GM23338 (cell line): ENCODE measurements at regions not wholly inside any gene's neighbourhood (a gene's known extent, or its start where the extent isn't known, plus 50 kb on each side); places are given as distances from the start of the nearest gene placed in this dataset.

Source experiments
- ATAC-seq: fragments of 200-7000 bp; cut with Tn5 transposase; 3 replicates; pipeline ENCODE4 v1.9.1; 2020
- DNase-seq: peaks from one replicate; pipeline ENCODE4 v3.0.0-alpha.2; 2015; ENCODE audit warnings: low spot score
- H2AFZ ChIP-seq: fragments of 200-600 bp; sonication (generic); 2 replicates; pipeline ENCODE4 v1.8.0; 2016; ENCODE audit warnings: antibody characterized with exemption, mild to moderate bottlenecking, moderate library complexity
- H3F3A ChIP-seq: fragments of 200-600 bp; sonication (generic); replicated peaks from 2 replicates; pipeline ENCODE4 v1.8.0; 2017; ENCODE audit warnings: antibody characterized with exemption, mixed run types, low read depth
- H3K27ac ChIP-seq: fragments of 200-600 bp; sonication (generic); 2 replicates; pipeline ENCODE4 v1.6.1; 2016; ENCODE audit warnings: low read depth
- H3K27me3 ChIP-seq: fragments of 200-600 bp; sonication (generic); 2 replicates; pipeline ENCODE4 v1.8.0; 2016; ENCODE audit warnings: mild to moderate bottlenecking, mixed run types, moderate library complexity; ENCODE audit not compliant: insufficient read depth
- H3K36me3 ChIP-seq: fragments of 200-600 bp; sonication (generic); 2 replicates; pipeline ENCODE4 v1.8.0; 2016; ENCODE audit warnings: mild to moderate bottlenecking; ENCODE audit not compliant: insufficient read depth
- H3K4me1 ChIP-seq: fragments of 200-600 bp; sonication (generic); 2 replicates; pipeline ENCODE4 v1.8.0; 2016; ENCODE audit warnings: mild to moderate bottlenecking, moderate library complexity; ENCODE audit not compliant: insufficient read depth
- H3K4me2 ChIP-seq: fragments of 200-600 bp; sonication (generic); 2 replicates; pipeline ENCODE4 v1.7.1; 2017; ENCODE audit warnings: mixed run types
- H3K4me3 ChIP-seq: fragments of 200-600 bp; sonication (generic); 2 replicates; pipeline ENCODE4 v1.6.1; 2016; ENCODE audit warnings: mixed run types
- H3K79me2 ChIP-seq: fragments of 200-600 bp; sonication (generic); replicated peaks from 2 replicates; pipeline ENCODE4 v1.8.0; 2017; ENCODE audit warnings: mild to moderate bottlenecking; ENCODE audit not compliant: insufficient read depth
- H3K9me2 ChIP-seq: fragments of 200-600 bp; sonication (generic); 2 replicates; pipeline ENCODE4 v1.8.0; 2017; ENCODE audit not compliant: insufficient read depth
- H4K20me1 ChIP-seq: fragments of 200-600 bp; sonication (generic); replicated peaks from 2 replicates; pipeline ENCODE4 v1.8.0; 2017; ENCODE audit warnings: mild to moderate bottlenecking; ENCODE audit not compliant: insufficient read depth
- H3K27ac Mint-ChIP-seq: 2 replicates; pipeline ENCODE4 v1.8.0; 2020; ENCODE audit warnings: inconsistent platforms, mild to moderate bottlenecking, moderate library complexity, mixed read lengths
- H3K27me3 Mint-ChIP-seq: 3 replicates; pipeline ENCODE4 v1.8.0; 2022; ENCODE audit warnings: low read depth, mild to moderate bottlenecking, moderate library complexity, mixed read lengths, inconsistent platforms; ENCODE audit not compliant: insufficient read depth, poor library complexity
- H3K36me3 Mint-ChIP-seq: 3 replicates; pipeline ENCODE4 v1.8.0; 2021; ENCODE audit warnings: low read depth, mild to moderate bottlenecking, inconsistent platforms, moderate library complexity, mixed read lengths
- H3K4me1 Mint-ChIP-seq: 3 replicates; pipeline ENCODE4 v1.8.0; 2020; ENCODE audit warnings: mild to moderate bottlenecking, inconsistent platforms, mixed read lengths
- H3K4me3 Mint-ChIP-seq: 3 replicates; pipeline ENCODE4 v1.8.0; 2021; ENCODE audit warnings: moderate library complexity, mild to moderate bottlenecking, inconsistent platforms, mixed read lengths
- H3K9me3 Mint-ChIP-seq: 3 replicates; pipeline ENCODE4 v1.8.0; 2020; ENCODE audit warnings: moderate library complexity, mild to moderate bottlenecking, inconsistent platforms, mixed read lengths
- CREB1 ChIP-seq: fragments of 250-450 bp; sonication (Bioruptor Pico); IDR thresholded peaks from 2 replicates; pipeline ENCODE4 v1.5.0; 2020; ENCODE audit warnings: low read depth, mild to moderate bottlenecking, moderate library complexity
- CTCF ChIP-seq, 2 experiments: fragments of 200-600 bp in 1 of 2; sonication (generic) in 1 of 2; conservative IDR thresholded peaks; 2 replicates each; pipeline versions ENCODE4 v1.5.1 to v1.6.1; 2016 to 2017; ENCODE audit warnings: antibody characterized with exemption in 2 of 2, low read depth in 2 of 2, mild to moderate bottlenecking in 2 of 2, moderate library complexity in 1 of 2
- ETS1 ChIP-seq: IDR thresholded peaks from 2 replicates; pipeline ENCODE4 v1.6.1; 2016; ENCODE audit warnings: antibody characterized with exemption
- EZH2 ChIP-seq: fragments of 200-600 bp; sonication (generic); IDR thresholded peaks from one replicate; pipeline ENCODE4 v1.8.0; 2017; ENCODE audit warnings: antibody characterized with exemption, mild to moderate bottlenecking, low read depth; ENCODE audit not compliant: unreplicated experiment
- EZH2phosphoT487 ChIP-seq: fragments of 200-600 bp; sonication (generic); IDR thresholded peaks from one replicate; pipeline ENCODE4 v1.8.1; 2018; ENCODE audit warnings: antibody characterized with exemption; ENCODE audit not compliant: unreplicated experiment
- JUNB ChIP-seq: IDR thresholded peaks from one replicate; pipeline ENCODE4 v1.6.1; 2016; ENCODE audit warnings: antibody characterized with exemption; ENCODE audit not compliant: unreplicated experiment
- NANOG ChIP-seq: IDR thresholded peaks from 2 replicates; pipeline ENCODE4 v1.6.1; 2016; ENCODE audit warnings: antibody characterized with exemption, borderline replicate concordance
- POLR2AphosphoS5 ChIP-seq: IDR thresholded peaks from 2 replicates; pipeline ENCODE4 v1.6.1; 2016; ENCODE audit warnings: antibody characterized with exemption, low read depth
- REST ChIP-seq: IDR thresholded peaks from one replicate; pipeline ENCODE4 v1.6.1; 2018; ENCODE audit warnings: antibody characterized with exemption; ENCODE audit not compliant: unreplicated experiment
- STAT1 ChIP-seq: IDR thresholded peaks from one replicate; pipeline ENCODE4 v1.6.1; 2016; ENCODE audit warnings: antibody characterized with exemption; ENCODE audit not compliant: unreplicated experiment
- ZNF114 ChIP-seq: fragments of 250-450 bp; sonication (Bioruptor Pico); IDR thresholded peaks from 2 replicates; pipeline ENCODE4 v1.5.0; 2020; ENCODE audit warnings: mild to moderate bottlenecking, moderate library complexity
- ZNF331 ChIP-seq: fragments of 250-450 bp; sonication (Bioruptor Pico); IDR thresholded peaks from 2 replicates; pipeline ENCODE4 v1.5.0; 2020; ENCODE audit warnings: low read depth, mild to moderate bottlenecking, moderate library complexity
- ZNF462 ChIP-seq: fragments of 250-450 bp; sonication (Bioruptor Pico); IDR thresholded peaks from 2 replicates; pipeline ENCODE4 v1.5.0; 2020; ENCODE audit warnings: mild to moderate bottlenecking, moderate library complexity

GRCh38 chr1:194339471-194339870 lies 1153.1 kb upstream of the B3GALT2 start:
- no peaks in the 10 kb centered on the region for H3K36me3 Mint-ChIP-seq
- H3K27me3 Mint-ChIP-seq = no peaks in the 10 kb centered on the region
- no peak overlapping the region for H3K27ac Mint-ChIP-seq
- DNase-seq (no peak), ATAC-seq (no peak)
- Histone ChIP-seq H3F3A (no peaks in the 10 kb centered on the region), H3K9me2 (no peaks in the 10 kb centered on the region), H3K4me2 (no peak overlapping the region), H3K4me3 (no peak overlapping the region), H2AFZ (no peak overlapping the region), H3K79me2 (no peaks in the 10 kb centered on the region), H3K27me3 (no peaks in the 10 kb centered on the region), H3K4me1 (no peaks in the 10 kb centered on the region), H3K27ac (no peak overlapping the region), H3K36me3 (no peaks in the 10 kb centered on the region), H4K20me1 (no peaks in the 10 kb centered on the region; the same call in 1 of the 2 replicates)
- H3K4me3 Mint-ChIP-seq = no peak overlapping the region
- no peak for TF ChIP-seq ZNF462 (CRISPR knock-in tag)
- no peak for TF ChIP-seq ZNF114 (CRISPR knock-in tag)
- no peak for TF ChIP-seq STAT1
- TF ChIP-seq POLR2AphosphoS5 = no peak
- TF ChIP-seq ETS1 = no peak
- no peak for TF ChIP-seq NANOG
- TF ChIP-seq CTCF (conservative IDR thresholded peaks at IDR 0.05; ENCODE audit: low read depth in 2 of 2) = no peak
- no peak for TF ChIP-seq JUNB
- TF ChIP-seq EZH2 = no peak
- no peak for TF ChIP-seq REST
- no peak for TF ChIP-seq EZH2phosphoT487
- no peak for TF ChIP-seq CREB1 (CRISPR knock-in tag)
- no peak for TF ChIP-seq ZNF331 (CRISPR knock-in tag)
- H3K9me3 Mint-ChIP-seq = no peaks in the 10 kb centered on the region
- no peaks in the 10 kb centered on the region for H3K4me1 Mint-ChIP-seq
